ENCODE measurements at regions not wholly inside any gene's neighbourhood (a gene's known extent, or its start where the extent isn't known, plus 50 kb on each side); places are given as distances from the start of the nearest gene placed in this dataset.

DNA sequence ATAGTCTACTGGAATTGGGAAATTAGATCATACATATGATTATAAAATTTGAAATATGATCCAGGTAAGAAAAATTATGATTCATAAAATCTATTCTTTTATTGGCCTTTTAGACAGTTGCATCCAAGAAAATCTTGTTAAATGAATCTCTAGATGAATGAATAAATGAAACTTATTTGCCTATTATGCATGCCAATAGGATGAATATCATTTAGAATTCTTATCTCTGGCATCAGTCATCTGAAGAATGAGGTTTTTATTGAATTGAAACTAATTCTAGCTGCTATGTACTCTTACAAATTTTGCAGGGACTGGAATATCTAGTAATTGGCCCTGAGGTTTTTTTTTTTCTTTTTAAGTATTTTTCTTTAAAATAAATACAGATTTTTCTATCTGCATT lies 475.5 kb downstream of the NAV3 start:
- ChIA-PET POLR2A (no interaction called here), CTCF (no interaction called here)
- no peaks in the 10 kb centered on the region for H3K4me1 Mint-ChIP-seq (ENCODE audit: low read depth)
- no peak overlapping the region for H3K4me3 ChIP-seq (ENCODE audit: low read length)
- TF ChIP-seq, protein P1, sequence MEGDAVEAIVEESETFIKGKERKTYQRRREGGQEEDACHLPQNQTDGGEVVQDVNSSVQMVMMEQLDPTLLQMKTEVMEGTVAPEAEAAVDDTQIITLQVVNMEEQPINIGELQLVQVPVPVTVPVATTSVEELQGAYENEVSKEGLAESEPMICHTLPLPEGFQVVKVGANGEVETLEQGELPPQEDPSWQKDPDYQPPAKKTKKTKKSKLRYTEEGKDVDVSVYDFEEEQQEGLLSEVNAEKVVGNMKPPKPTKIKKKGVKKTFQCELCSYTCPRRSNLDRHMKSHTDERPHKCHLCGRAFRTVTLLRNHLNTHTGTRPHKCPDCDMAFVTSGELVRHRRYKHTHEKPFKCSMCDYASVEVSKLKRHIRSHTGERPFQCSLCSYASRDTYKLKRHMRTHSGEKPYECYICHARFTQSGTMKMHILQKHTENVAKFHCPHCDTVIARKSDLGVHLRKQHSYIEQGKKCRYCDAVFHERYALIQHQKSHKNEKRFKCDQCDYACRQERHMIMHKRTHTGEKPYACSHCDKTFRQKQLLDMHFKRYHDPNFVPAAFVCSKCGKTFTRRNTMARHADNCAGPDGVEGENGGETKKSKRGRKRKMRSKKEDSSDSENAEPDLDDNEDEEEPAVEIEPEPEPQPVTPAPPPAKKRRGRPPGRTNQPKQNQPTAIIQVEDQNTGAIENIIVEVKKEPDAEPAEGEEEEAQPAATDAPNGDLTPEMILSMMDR (IDR thresholded peaks at IDR 0.05): no peak
- H3K36me3 ChIP-seq (ENCODE audit: insufficient read depth, low read length): no peaks in the 10 kb centered on the region
- no peak overlapping the region for H3K27ac Mint-ChIP-seq
- H3K27ac ChIP-seq (ENCODE audit: low read depth in 1 of 2, low read length in 2 of 2): no peak overlapping the region
- no peak overlapping the region for H3K4me3 Mint-ChIP-seq
- intact Hi-C loops (cut with DNase I, micrococcal nuclease): no loop called here
- no peaks in the 10 kb centered on the region for H3K27me3 Mint-ChIP-seq
- DNase-seq (no peak), ATAC-seq (ENCODE audit: poor library complexity) (no peak)
- H3K4me1 ChIP-seq (ENCODE audit: insufficient read depth, low read length): no peaks in the 10 kb centered on the region
- H3K36me3 Mint-ChIP-seq (ENCODE audit: low read depth): no peaks in the 10 kb centered on the region
- H3K9me3 ChIP-seq (ENCODE audit: control insufficient read depth in 1 of 2, insufficient read depth in 1 of 2, low read length in 2 of 2): no peaks in the 10 kb centered on the region
- H3K27me3 ChIP-seq (ENCODE audit: control insufficient read depth in 1 of 2, insufficient read depth in 2 of 2, low read length in 2 of 2): no peaks in the 10 kb centered on the region
- H3K9me3 Mint-ChIP-seq: peaks cover 3% of the 10 kb centered on the region

DNA sequence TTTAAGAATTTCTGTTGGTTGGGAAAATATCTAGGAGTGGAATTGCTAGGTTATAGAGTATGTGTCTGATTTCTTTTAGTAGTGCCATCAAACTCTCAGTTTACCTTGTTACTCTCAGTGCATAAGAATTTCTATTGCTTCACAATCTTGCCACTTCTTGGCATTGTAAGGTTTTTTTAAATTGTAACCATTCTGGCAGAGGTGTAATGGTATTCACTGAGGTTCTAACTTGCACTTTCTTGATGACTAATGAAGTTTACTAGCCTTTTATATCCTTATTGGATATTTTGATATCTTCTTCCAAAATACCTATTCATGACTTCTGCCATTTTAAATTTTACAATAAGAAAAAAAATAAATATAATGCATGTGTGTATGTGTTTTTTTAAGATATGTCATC lies 478.0 kb downstream of the NAV3 start:
- H3K9me3 Mint-ChIP-seq: peaks cover 3% of the 10 kb centered on the region
- ChIA-PET CTCF (no interaction called here), POLR2A (no interaction called here)
- H3K4me3 ChIP-seq (ENCODE audit: low read length): no peak overlapping the region
- DNase-seq (no peak), ATAC-seq (ENCODE audit: poor library complexity) (no peak)
- no peaks in the 10 kb centered on the region for H3K4me1 ChIP-seq (ENCODE audit: insufficient read depth, low read length)
- no peak overlapping the region for H3K27ac Mint-ChIP-seq
- H3K4me3 Mint-ChIP-seq: no peak overlapping the region
- TF ChIP-seq, protein P1 (IDR thresholded peaks at IDR 0.05): no peak
- no peaks in the 10 kb centered on the region for H3K27me3 ChIP-seq (ENCODE audit: control insufficient read depth in 1 of 2, insufficient read depth in 2 of 2, low read length in 2 of 2)
- intact Hi-C loops (cut with DNase I, micrococcal nuclease): no loop called here
- H3K36me3 ChIP-seq (ENCODE audit: insufficient read depth, low read length): no peaks in the 10 kb centered on the region
- H3K27ac ChIP-seq (ENCODE audit: low read depth in 1 of 2, low read length in 2 of 2): no peak overlapping the region
- no peaks in the 10 kb centered on the region for H3K9me3 ChIP-seq (ENCODE audit: control insufficient read depth in 1 of 2, insufficient read depth in 1 of 2, low read length in 2 of 2)
- H3K36me3 Mint-ChIP-seq (ENCODE audit: low read depth): no peaks in the 10 kb centered on the region
- no peaks in the 10 kb centered on the region for H3K27me3 Mint-ChIP-seq
- no peaks in the 10 kb centered on the region for H3K4me1 Mint-ChIP-seq (ENCODE audit: low read depth)

DNA sequence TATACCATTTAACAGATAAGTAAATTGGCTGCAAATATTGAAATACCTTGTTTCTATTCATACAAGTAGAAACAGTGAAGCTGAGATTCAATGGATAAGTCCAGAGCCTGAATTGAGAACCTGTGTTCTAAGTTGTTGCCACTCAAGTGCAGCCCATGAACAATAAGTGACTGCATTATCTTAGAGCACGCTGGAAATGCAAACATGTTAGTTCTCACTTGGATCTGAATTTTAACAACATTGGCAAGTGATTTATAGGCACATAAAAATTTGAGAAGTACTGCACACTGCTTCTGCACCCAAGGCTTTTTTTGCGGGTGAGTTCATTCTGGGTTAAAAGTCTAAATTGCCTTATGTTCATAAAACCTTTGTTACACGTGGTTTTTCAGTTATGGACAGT lies 484.3 kb downstream of the NAV3 start:
- Mint-ChIP-seq H3K4me3 (no peak overlapping the region), H3K36me3 (ENCODE audit: low read depth) (no peaks in the 10 kb centered on the region), H3K27me3 (no peaks in the 10 kb centered on the region), H3K27ac (no peak overlapping the region), H3K4me1 (ENCODE audit: low read depth) (no peaks in the 10 kb centered on the region), H3K9me3 (peaks cover 2% of the 10 kb centered on the region)
- intact Hi-C loops (cut with DNase I, micrococcal nuclease): no loop called here
- DNase-seq (no peak), ATAC-seq (ENCODE audit: poor library complexity) (no peak)
- no peaks in the 10 kb centered on the region for H3K27me3 ChIP-seq (ENCODE audit: control insufficient read depth in 1 of 2, insufficient read depth in 2 of 2, low read length in 2 of 2)
- no peaks in the 10 kb centered on the region for H3K4me1 ChIP-seq (ENCODE audit: insufficient read depth, low read length)
- no peaks in the 10 kb centered on the region for H3K9me3 ChIP-seq (ENCODE audit: control insufficient read depth in 1 of 2, insufficient read depth in 1 of 2, low read length in 2 of 2)
- POLR2A ChIA-PET: no interaction called here
- no peak overlapping the region for H3K27ac ChIP-seq (ENCODE audit: low read depth in 1 of 2, low read length in 2 of 2)
- H3K4me3 ChIP-seq (ENCODE audit: low read length): no peak overlapping the region
- TF ChIP-seq, protein P1 (IDR thresholded peaks at IDR 0.05): no peak
- H3K36me3 ChIP-seq (ENCODE audit: insufficient read depth, low read length): no peaks in the 10 kb centered on the region
- CTCF ChIA-PET: no interaction called here
